ENCODE measurements at regions not wholly inside any gene's neighbourhood (a gene's known extent, or its start where the extent isn't known, plus 50 kb on each side); places are given as distances from the start of the nearest gene placed in this dataset.
"Not testable (repeated sequence)": the region's sequence is repeated elsewhere in the genome, so short reads cannot be mapped to it uniquely, and the experiment has no call there.

DNA sequence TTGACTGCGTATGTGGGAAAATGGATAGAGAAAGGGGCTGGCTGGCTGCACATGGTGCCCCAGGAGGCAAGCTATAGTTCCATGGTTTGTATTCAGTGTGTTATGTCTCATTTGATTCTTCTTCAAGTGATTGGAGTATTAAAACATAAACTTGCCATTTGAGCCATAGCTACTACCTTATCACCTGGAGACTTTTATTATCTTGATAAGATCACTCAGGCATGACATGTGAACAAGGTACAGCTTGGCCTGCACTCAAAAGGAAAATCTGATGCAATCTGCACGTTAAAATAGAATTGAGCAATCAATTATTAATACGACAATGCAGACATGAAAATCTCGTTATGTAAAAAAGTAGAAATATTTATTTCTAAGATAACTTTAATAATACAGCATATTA lies 116.9 kb downstream of the RND3 start:
- no peak for DNase-seq

DNA sequence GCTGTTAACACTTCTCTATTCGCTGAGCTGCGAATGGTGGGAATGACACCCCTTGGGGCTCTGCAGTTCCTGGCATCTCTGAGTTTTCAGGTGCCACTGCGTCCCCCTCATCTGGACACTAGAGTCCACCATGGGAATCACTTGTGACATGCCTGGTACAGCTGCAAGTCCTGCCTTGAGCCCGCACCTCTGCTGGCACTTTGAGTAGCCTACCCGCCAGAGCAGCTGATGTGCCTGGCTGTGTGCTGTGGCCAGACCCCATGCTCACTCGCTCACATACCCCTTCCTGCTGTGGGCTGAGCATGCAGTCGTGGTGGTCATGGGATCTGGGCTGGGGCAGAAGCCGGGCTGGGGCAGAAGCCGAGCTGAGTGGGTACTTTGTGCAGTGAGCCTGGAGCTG lies 117.6 kb downstream of the RND3 start:
- DNase-seq: no peak

GRCh38 chr2:150358468-150358807 lies 129.0 kb downstream of the RND3 start:
- no peak for DNase-seq

DNA sequence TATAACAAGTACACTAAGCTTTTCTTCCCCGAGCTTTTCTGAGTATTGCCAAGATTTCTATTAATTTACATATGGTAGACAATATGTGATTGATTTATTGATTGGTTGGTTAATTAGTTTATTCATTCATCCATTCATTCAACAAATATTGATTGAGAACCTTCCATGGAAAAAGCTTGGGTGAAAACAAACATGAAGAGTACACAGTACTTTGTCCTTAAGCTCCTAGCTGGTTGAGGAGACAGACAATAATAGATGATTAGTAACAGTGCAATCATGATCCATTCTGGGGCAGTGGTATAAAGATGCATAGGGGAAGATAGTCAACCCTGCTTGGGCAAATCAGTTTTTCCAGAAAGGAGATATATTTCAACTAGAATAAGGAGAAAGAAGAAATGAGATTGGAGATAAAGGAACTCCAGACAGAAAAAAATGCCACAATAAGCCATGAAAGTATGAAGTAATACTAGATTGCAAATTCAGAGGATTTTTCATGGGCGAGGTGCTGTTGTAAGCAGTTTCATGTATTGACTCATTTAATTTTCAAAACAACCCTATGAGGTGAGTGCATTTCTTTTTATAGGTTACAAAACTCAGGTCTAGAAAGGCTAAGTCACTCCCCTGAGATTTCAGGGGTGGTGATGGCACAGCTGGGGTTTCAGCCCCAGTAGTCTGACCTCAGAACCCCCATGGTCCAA lies 129.5 kb downstream of the RND3 start:
- DNase-seq: no peak

- DNase-seq: no peak
Measured at GRCh38 chr2:150355440-150355839, 132.0 kb downstream of the RND3 start.

DNA sequence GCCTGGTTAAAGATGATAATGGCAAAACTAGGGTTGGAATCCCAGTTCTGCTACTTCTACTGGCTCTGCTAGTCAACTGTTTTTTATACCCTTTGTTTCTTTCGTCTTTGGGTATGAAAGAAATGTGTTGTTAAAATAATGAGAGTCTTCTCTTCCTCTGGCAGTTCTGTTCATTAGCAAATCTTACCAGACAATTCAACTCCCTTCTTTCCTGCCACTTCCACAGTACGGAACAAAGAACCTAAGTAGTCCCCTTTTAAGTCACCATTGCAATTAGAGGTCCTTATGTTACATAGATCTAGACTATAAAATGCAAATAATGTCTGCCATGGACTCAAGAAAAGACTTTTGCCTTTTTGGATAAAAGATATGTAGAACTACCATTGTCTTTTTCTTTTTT lies 134.1 kb downstream of the RND3 start:
- DNase-seq: no peak

DNA sequence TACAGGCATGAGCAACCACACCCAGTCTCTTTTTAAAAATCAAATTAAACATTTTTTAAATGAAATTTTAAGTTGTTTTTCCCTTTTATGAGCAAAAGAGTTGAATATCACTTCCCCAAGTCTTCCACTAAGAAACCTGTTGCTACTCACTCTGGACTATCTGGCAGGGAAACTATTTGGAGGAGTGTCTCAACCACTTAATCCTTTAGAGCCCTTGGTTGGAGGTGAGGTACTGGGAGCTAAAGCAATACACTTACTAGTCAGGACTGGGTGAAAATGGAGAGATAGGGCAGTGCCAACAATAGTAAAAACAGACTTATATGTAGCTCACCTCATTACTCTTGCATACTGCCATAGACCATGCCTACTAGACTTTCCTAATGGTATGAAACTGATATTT lies 135.5 kb downstream of the RND3 start:
- no peak for DNase-seq

GRCh38 chr2:150350500-150350899 lies 137.0 kb downstream of the RND3 start:
- DNase-seq: no peak

- no peak for DNase-seq
Measured at GRCh38 chr2:150346806-150347205, 140.7 kb downstream of the RND3 start.

DNA sequence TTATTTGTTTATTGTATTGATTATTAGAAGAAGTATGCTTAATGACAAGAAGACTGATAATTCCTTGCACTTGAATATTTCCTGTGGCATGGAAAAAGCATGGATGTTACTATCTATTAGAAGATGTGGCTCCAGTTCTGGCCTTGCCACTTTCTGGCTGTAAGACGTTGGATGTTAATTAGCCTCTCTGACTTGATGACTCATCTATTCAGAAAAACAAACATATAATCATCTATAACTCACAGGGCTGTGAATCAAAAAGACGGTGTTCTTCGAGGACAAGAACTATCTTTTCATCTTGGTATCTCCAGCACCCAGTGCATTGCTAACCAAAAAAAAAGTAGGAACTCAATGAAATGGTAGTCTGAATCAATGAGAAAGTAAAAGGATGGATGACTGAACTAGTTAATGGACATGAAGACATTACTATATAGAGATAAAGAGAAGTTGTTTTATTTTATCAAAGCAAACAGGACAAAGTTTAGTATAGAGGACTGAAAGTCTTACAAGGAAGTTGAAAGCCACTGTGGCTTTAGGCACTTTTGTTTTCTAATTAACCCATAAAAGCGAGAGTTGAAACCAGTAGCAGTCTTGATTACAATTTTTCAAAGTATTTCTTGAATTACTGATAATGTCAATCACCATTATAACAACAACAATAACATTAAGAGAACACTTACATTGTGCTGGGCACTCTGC lies 145.3 kb downstream of the RND3 start:
- DNase-seq: no peak

- no peak for DNase-seq
Measured at GRCh38 chr2:150339951-150340350, 147.5 kb downstream of the RND3 start.

GRCh38 chr2:150339282-150339681 lies 148.2 kb downstream of the RND3 start:
- no peak for DNase-seq

GRCh38 chr2:150335596-150335995 lies 151.9 kb downstream of the RND3 start:
- DNase-seq: no peak

GRCh38 chr2:150332383-150332782 lies 155.1 kb downstream of the RND3 start:
- no peak for DNase-seq

- no peak for DNase-seq
Measured at GRCh38 chr2:150327564-150328489, 159.6 kb downstream of the RND3 start.

DNA sequence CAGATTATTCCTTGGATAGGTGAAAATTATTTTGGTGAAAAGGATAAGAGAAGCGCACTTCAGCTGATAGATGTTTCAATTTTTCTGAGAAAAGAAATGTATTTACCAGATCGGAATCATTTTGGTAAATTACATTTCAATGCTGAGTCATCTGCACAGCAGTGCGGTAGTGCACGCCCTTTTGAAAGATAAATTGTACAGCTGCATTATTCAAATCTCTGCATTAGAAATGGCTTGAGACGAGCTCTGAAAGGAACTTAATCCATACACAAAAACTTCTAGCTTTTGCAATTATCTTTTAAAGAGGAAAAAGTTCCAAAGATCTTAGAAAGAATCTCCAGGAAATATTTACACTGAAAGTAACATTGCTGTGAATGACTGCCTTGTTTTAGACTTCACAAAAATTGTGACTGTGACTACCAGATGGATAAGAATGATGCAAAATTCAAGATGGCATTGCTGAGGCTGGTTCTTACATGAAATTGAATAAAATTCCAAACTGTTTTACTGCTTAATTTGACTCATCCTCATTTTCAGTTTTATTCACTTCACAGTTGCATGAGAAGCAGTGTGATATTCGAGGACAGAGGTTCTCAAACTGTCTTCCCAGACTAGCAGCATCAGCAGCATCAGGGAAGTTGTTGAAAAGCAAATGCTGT lies 161.7 kb downstream of the RND3 start:
- DNase-seq: no peak

GRCh38 chr2:150323071-150323470 lies 164.4 kb downstream of the RND3 start:
- DNase-seq: not testable (repeated sequence)

DNA sequence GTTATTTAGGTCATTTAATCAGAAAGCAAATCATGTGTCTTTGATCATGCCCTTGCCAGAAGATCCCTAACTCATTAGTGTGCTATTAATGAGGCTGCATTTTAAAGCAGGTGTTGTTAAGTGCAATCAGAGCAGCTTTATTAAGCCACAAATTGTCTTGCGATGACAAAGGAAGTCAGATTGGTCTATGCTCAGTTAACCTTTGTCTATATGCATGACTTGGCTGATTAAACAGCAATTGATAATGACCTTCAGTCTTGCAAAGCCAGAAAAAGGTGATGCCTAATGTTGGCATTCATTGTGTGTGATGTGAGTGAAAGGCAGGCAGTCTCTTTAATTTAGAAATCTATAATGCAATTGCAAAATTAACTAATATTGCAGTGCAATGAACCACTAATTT lies 166.9 kb downstream of the RND3 start:
- no peak for DNase-seq

DNA sequence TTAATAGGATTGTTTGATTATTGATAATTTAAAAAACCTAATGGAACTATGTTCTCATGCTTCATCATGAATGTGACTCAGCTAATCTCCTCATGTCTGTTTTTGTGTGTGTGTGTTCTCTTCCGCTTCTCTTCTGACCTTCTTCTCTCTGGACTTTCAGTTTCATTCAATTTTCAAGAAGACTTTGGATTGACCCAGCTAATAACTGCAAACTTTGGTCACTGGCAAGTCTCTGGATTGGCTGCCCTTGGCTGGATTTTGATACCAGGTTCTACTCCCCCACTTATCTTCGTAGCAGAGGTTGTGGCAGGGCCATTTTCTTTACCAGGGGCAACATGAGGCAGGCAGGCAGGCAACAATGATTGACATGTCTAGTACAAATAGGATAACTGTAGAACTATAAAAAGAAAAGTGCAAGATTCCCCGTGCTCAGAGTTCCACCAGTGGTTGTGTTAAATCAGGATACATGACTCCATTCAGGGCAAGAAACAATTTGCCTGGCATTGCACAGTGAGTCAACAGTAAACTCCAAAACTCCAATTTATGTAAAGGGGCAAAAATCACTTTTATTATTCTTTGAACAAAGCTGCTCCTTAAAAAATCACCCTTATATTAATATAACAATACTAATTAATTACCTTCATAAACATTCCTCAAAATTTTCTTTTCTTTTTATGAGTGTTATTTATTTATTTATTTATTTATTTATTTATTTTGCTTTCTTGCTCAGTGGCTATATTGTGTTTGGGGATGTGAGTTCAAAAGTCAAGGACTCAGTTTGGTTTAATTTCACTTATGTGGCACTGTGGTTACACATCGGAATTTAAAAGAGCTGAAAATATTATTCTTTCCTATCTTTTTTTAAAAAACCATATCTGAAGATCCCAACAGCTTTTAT lies 167.6 kb downstream of the RND3 start:
- DNase-seq: no peak

- DNase-seq: no peak
Measured at GRCh38 chr2:150319085-150319484, 168.4 kb downstream of the RND3 start.

GRCh38 chr2:150312271-150312670 lies 175.2 kb downstream of the RND3 start:
- DNase-seq: no peak
